Prostate gland (tissue), 2 donors: ENCODE measurements at regions not wholly inside any gene's neighbourhood (a gene's known extent, or its start where the extent isn't known, plus 50 kb on each side); places are given as distances from the start of the nearest gene placed in this dataset.

Source experiments
- POLR2A ChIP-seq: fragments of 450-650 bp; IDR thresholded peaks from one replicate; pipeline ENCODE4 v1.6.1; 2016; ENCODE audit warnings: antibody characterized with exemption, mild to moderate bottlenecking
- POLR2AphosphoS5 ChIP-seq: sonication (generic); formaldehyde crosslinking; IDR thresholded peaks from one replicate; pipeline ENCODE4 v1.6.1; 2017; ENCODE audit warnings: antibody characterized with exemption
- TF ChIP-seq, protein P1 (sequence below), 4 experiments: fragments of 200-600 bp in 2 of 4; fragments of 450-650 bp in 2 of 4; sonication (generic) in 2 of 4; IDR thresholded peaks; 1 replicate in 3 of 4; 2 replicates in 1 of 4; pipeline ENCODE4 v1.5.1; 2016 to 2019; ENCODE audit warnings: antibody characterized with exemption in 4 of 4, mild to moderate bottlenecking in 2 of 4, moderate library complexity in 2 of 4

DNA sequence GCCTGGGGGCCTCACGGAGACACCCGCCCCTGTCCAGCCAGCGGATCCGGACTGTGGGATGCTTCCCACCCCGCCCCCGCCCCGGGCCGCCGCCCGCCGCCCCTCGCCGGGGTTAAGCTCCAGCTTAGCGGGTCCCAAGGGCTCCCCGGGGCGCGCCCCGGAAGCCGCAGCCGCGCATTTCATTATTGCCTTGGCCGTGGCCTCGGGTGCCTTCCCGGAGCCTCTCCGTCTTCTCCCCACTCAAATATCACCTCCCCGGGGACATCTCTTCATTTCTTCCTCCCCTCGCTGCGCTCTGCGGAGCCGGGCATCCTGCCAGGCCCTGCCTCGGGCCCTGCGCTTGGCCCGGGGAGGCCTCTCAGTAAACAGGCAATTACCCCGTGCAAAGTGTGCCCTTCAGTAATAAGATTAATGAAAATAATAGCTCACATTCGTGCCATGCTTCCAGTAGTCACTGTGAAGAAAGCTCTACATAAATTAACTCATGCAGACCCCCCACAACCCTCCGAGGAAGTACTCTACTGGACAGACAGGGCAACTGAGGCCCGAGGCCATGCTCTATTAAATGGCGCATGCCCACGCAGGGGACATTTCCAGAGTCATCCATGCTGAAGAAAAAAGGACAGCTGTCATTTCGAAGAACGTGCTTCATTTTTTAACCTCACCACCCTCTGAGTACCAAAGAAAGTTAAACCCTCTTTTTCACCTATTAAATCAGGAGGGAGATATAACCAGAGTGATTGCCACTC, 49.9 kb upstream of the LAPTM5 start:
- TF ChIP-seq, protein P1, sequence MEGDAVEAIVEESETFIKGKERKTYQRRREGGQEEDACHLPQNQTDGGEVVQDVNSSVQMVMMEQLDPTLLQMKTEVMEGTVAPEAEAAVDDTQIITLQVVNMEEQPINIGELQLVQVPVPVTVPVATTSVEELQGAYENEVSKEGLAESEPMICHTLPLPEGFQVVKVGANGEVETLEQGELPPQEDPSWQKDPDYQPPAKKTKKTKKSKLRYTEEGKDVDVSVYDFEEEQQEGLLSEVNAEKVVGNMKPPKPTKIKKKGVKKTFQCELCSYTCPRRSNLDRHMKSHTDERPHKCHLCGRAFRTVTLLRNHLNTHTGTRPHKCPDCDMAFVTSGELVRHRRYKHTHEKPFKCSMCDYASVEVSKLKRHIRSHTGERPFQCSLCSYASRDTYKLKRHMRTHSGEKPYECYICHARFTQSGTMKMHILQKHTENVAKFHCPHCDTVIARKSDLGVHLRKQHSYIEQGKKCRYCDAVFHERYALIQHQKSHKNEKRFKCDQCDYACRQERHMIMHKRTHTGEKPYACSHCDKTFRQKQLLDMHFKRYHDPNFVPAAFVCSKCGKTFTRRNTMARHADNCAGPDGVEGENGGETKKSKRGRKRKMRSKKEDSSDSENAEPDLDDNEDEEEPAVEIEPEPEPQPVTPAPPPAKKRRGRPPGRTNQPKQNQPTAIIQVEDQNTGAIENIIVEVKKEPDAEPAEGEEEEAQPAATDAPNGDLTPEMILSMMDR (IDR thresholded peaks at IDR 0.05): no peak
- TF ChIP-seq POLR2AphosphoS5: no peak
- TF ChIP-seq POLR2A: no peak
